Loucy (cell line): ENCODE measurements at regions not wholly inside any gene's neighbourhood (a gene's known extent, or its start where the extent isn't known, plus 50 kb on each side); places are given as distances from the start of the nearest gene placed in this dataset.

Source experiments
- H2AFZ ChIP-seq: fragments of 200-600 bp; sonication (generic); 2 replicates; pipeline ENCODE4 v1.6.0; 2016; ENCODE audit warnings: antibody characterized with exemption, mild to moderate bottlenecking, low read length, moderate library complexity
- H3F3A ChIP-seq: fragments of 200-600 bp; 2 replicates; pipeline ENCODE4 v1.6.0; 2016; ENCODE audit warnings: antibody characterized with exemption, low read depth, mild to moderate bottlenecking
- H3K27me3 ChIP-seq: fragments of 200-600 bp; sonication (generic); 2 replicates; pipeline ENCODE4 v1.6.1; 2014; ENCODE audit warnings: low read length, mild to moderate bottlenecking; ENCODE audit not compliant: insufficient read depth, poor library complexity, severe bottlenecking
- H3K36me3 ChIP-seq: fragments of 200-600 bp; sonication (generic); 2 replicates; pipeline ENCODE4 v1.6.1; 2016; ENCODE audit warnings: low read length; ENCODE audit not compliant: insufficient read depth
- H3K4me1 ChIP-seq: fragments of 200-600 bp; sonication (generic); 2 replicates; pipeline ENCODE4 v1.5.1; 2014; ENCODE audit warnings: low read length, mild to moderate bottlenecking; ENCODE audit not compliant: insufficient read depth, poor library complexity, severe bottlenecking
- H3K4me2 ChIP-seq: fragments of 200-600 bp; sonication (generic); 2 replicates; pipeline ENCODE4 v1.6.0; 2014; ENCODE audit warnings: antibody characterized with exemption, low read length, low read depth, mild to moderate bottlenecking; ENCODE audit not compliant: poor library complexity, severe bottlenecking
- H3K4me3 ChIP-seq: fragments of 200-600 bp; sonication (generic); 2 replicates; pipeline ENCODE4 v1.5.1; 2014; ENCODE audit warnings: low read length, mild to moderate bottlenecking, mixed read lengths; ENCODE audit not compliant: poor library complexity, severe bottlenecking
- H3K79me2 ChIP-seq: fragments of 200-600 bp; sonication (generic); 2 replicates; pipeline ENCODE4 v1.6.1; 2014; ENCODE audit warnings: low read length; ENCODE audit not compliant: insufficient read depth
- H3K9ac ChIP-seq: fragments of 200-600 bp; sonication (generic); 2 replicates; pipeline ENCODE4 v1.6.0; 2014; ENCODE audit warnings: mild to moderate bottlenecking, low read depth, low read length, moderate library complexity; ENCODE audit not compliant: poor library complexity, severe bottlenecking
- H3K9me2 ChIP-seq: fragments of 200-600 bp; sonication (generic); replicated peaks from 2 replicates; pipeline ENCODE4 v1.6.1; 2016; ENCODE audit warnings: low read depth, low read length, mixed read lengths
- H3K9me3 ChIP-seq: fragments of 200-600 bp; sonication (generic); 2 replicates; pipeline ENCODE4 v1.6.1; 2014; ENCODE audit warnings: mild to moderate bottlenecking, antibody characterized with exemption, low read length, low read depth; ENCODE audit not compliant: insufficient read depth
- H4K20me1 ChIP-seq: fragments of 200-600 bp; sonication (generic); 2 replicates; pipeline ENCODE4 v1.6.0; 2014; ENCODE audit warnings: antibody characterized with exemption, low read length, mild to moderate bottlenecking; ENCODE audit not compliant: insufficient read depth, poor library complexity, severe bottlenecking
- CTCF ChIP-seq: fragments of 200-600 bp; sonication (generic); conservative IDR thresholded peaks from 2 replicates; pipeline ENCODE4 v1.5.1; 2014; ENCODE audit warnings: mild to moderate bottlenecking, antibody characterized with exemption, low read length
- EZH2phosphoT487 ChIP-seq: fragments of 200-600 bp; IDR thresholded peaks from 2 replicates; pipeline ENCODE4 v1.6.1; 2018; ENCODE audit warnings: antibody characterized with exemption, mild to moderate bottlenecking, moderate library complexity, borderline replicate concordance

GRCh38 chr15:39364721-39365120 is 216.2 kb upstream of the THBS1 start:
- H2AFZ ChIP-seq = no peak overlapping the region
- no peaks in the 10 kb centered on the region for H3K9me2 ChIP-seq
- H4K20me1 ChIP-seq = no peaks in the 10 kb centered on the region
- no peaks in the 10 kb centered on the region for H3K4me1 ChIP-seq
- H3K79me2 ChIP-seq = no peaks in the 10 kb centered on the region
- H3K9me3 ChIP-seq = peaks cover 2% of the 10 kb centered on the region; the same call in 1 of the 2 replicates
- H3K4me2 ChIP-seq = no peak overlapping the region
- no peaks in the 10 kb centered on the region for H3K36me3 ChIP-seq
- H3K27me3 ChIP-seq = no peaks in the 10 kb centered on the region
- TF ChIP-seq EZH2phosphoT487 = no peak
- no peak for TF ChIP-seq CTCF
- H3K4me3 ChIP-seq = no peak overlapping the region
- no peak overlapping the region for H3K9ac ChIP-seq
- H3F3A ChIP-seq = no peaks in the 10 kb centered on the region

DNA sequence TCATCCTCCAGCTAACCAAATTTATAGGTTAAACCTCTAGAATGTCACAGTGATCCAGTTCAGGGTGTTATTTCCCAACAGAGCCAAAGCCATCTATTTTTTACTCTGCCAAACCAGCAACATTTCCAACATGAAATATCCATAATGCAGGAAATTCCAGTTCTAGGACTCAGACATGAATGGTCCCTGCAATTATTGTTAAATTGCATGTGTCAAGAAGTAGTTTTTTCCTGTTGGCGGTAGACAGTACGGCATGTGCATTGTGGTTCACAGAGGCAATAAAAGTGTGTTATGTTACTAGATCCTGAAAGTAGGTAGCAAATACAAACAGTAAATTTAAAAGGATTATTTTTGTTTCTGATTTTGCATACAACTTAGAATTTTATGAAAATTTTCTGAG is 215.7 kb upstream of the THBS1 start:
- H3F3A ChIP-seq = no peaks in the 10 kb centered on the region
- no peaks in the 10 kb centered on the region for H3K9me2 ChIP-seq
- no peak overlapping the region for H2AFZ ChIP-seq
- H3K79me2 ChIP-seq = no peaks in the 10 kb centered on the region
- TF ChIP-seq EZH2phosphoT487 (no peak), CTCF (no peak)
- H4K20me1 ChIP-seq = no peaks in the 10 kb centered on the region
- H3K4me1 ChIP-seq = no peaks in the 10 kb centered on the region
- no peak overlapping the region for H3K9ac ChIP-seq
- peaks cover 4% of the 10 kb centered on the region; the same call in 1 of the 2 replicates for H3K9me3 ChIP-seq
- no peak overlapping the region for H3K4me3 ChIP-seq
- H3K4me2 ChIP-seq = no peak overlapping the region
- H3K36me3 ChIP-seq = no peaks in the 10 kb centered on the region
- no peaks in the 10 kb centered on the region for H3K27me3 ChIP-seq

DNA sequence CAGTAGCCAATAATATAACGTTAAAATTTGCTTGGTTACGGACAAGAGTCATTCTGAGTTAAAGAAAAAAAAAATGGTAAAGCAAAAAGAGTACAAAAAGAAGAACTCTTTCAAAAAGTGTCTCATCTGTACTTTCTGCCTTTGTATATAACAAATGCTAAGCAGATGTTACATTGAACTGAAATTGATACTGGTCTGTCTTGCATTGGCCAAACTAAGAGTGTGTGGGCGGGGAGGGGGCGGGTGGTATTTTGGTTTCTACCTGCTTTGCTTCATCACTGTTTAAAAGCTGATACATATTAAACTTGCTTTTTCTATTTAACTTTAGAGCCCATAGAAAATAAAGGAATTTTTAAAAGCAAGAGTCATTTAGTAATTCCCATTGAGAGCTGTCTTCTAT is 215.0 kb upstream of the THBS1 start:
- no peaks in the 10 kb centered on the region for H3K79me2 ChIP-seq
- no peaks in the 10 kb centered on the region for H4K20me1 ChIP-seq
- no peak overlapping the region for H3K4me2 ChIP-seq
- H3K36me3 ChIP-seq = no peaks in the 10 kb centered on the region
- TF ChIP-seq CTCF = no peak
- TF ChIP-seq EZH2phosphoT487 = no peak
- H3K27me3 ChIP-seq = no peaks in the 10 kb centered on the region
- no peak overlapping the region for H3K9ac ChIP-seq
- no peak overlapping the region for H3K4me3 ChIP-seq
- H3K9me3 ChIP-seq = peaks cover 4% of the 10 kb centered on the region; the same call in 1 of the 2 replicates
- H3F3A ChIP-seq = no peaks in the 10 kb centered on the region
- no peak overlapping the region for H2AFZ ChIP-seq
- H3K4me1 ChIP-seq = no peaks in the 10 kb centered on the region
- H3K9me2 ChIP-seq = no peaks in the 10 kb centered on the region
